ENCODE measurements at regions not wholly inside any gene's neighbourhood (a gene's known extent, or its start where the extent isn't known, plus 50 kb on each side); places are given as distances from the start of the nearest gene placed in this dataset.

- TF ChIP-seq POLR2A (IDR thresholded peaks at IDR 0.05) (no peak), CTCF (IDR thresholded peaks at IDR 0.05) (no peak)
Measured at GRCh38 chr6:4188801-4189200, 53.4 kb upstream of the ECI2 start.

Data from adrenal gland (tissue), 5 donors.